GM18907 (cell line): ENCODE measurements at regions not wholly inside any gene's neighbourhood (a gene's known extent, or its start where the extent isn't known, plus 50 kb on each side); places are given as distances from the start of the nearest gene placed in this dataset.

ENCODE experiments used
- ATAC-seq: cut with Tn5 transposase; IDR thresholded peaks from one replicate; pipeline ENCODE4 v1.9.1; 2021; ENCODE audit warnings: mild to moderate bottlenecking, moderate library complexity; ENCODE audit not compliant: unreplicated experiment

DNA sequence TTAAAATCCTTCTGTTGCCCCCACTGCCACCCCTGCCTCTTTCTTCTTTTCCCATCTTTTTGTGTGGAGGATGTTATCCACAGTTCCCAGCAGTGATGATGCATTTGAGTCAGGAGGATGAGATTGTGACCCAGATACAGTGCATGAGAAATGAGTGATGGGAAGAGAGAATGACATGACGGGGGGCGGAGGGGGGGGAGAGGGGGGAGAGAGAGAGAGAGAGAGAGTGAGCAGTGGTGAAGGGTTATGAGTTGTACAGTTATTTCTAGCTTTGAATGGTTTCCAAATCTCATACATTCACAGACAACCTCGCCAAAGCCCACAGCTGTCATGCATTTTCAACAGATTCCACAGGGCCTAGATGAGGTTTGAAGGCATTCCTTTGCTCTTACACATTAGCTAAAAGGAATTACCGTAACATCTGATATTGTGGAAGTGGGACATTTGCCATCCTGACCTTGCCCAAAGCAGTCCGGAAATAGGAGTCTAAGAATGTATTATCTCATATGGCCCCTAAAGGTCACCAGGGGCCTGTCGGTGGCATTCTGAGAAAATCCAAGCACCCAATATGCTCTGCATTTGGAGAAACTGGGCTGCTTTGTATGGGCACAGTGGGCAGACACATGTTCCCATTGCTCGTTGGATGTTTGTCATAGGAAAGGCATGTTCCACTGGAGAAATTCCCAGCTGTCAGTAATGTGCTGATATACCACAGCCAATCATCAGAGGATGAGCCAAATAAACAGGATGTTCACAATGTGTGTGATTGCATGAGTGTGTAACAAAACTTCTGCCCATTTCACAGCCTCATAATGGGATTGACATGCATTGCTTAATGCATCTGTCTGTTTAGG lies 435.8 kb downstream of the SPRY1 start:
- no peak for ATAC-seq

DNA sequence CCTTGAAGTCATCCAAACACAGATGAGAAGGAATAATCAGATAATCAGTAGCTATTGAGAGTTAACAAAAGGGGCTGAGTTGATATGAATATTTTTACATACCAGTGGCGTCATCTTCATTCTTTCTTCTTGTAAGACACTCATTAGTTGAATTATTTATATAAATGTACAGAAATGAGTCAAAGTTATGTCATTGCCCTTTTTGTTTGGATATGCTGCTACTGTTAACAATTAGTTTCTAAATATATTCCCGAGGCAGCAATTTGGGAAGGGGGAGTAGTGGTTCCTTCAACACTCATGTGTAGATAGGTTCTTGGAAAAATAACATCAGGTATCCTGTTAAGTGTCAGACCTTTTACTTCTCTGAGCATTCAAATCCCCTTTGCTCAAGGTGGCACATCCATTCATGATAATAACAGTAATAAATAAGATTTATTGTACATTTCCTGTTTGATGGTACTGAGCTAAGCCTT lies 436.6 kb downstream of the SPRY1 start:
- ATAC-seq, result no peak

DNA sequence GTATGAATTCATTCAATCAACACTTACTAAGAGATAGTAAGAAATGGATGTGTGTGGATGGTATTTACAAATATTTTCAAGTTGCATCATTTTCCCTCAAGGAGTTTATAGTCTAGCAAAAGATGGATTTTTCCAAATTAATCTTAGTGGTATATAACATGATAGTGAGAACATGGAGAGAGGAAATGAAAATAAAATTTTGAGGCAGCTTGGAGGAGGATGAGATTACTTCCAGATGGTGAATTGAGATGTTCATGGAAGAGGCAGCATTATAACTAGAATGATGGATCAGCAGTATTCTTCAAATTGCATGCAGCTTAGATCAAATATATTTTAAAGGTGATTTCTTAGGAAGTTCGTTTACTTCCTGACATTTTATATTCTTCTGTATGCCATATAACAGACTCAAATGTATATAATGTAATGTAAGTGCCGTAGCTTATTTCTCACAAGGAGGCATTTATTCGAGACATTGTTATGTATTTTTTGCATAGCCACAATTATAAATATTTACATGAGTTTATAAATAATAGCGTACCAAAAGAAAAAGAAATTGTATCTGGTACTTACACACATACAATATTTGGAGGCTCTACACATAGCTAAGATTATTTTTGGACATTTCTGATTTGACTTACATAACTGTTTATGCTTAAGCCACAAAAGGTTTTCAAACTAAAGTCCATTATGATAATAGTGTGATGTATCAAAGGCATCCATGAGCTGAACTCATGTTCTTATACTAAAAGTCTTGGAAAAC lies 439.4 kb downstream of the SPRY1 start:
- ATAC-seq, result no peak

DNA sequence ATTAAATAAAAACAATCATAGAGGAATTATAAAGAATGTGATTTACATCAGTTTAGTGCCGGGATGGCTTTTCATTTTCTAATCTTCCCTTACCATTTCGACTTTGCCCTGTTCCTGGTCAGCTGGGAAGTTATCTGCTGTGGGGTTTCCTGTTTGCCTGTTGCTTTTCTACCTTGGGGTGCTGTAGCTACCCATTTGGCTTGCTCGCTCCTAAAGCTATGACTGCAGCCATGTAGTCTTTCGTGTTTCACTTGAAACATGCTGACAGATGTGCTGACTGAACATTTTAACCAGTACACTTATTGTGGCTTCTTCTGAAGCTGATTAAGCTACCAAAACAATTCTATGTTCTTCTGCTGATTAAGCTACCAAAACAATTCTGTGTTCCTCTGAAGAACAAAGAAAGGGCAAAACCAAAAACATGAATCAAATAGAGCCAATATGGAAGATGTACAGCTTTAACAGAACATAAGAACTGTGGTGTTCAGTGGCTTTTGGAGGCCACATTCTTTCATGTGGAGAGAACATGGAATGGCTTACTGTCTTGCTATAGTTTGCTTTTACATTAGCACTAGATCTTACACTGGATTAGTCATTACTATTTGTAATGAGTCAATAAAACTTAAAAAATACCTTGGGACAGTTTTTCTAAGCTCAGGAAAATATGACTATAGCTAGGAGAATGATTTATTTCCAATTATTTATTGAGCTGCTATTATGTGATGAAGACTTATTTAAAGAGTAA lies 440.4 kb downstream of the SPRY1 start:
- ATAC-seq, result no peak

DNA sequence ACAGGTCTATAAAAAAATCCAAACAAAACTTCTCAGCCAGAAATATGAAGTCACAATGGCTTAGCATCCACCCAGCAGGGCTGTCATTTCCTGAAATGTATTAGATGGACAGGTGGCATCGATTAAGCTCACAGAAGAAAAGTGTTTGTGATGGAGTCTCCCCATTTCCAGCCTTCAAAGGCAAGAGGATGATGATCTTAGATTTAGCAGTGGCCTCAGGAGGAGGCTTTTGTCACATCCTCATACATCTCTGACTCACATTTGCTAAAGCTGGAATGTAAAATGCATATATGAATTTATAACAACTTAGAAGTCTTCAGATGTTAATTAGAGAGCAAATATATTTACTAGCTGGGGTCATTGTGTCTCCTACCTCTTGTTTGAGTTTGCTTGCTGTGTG lies 441.9 kb downstream of the SPRY1 start:
- no peak for ATAC-seq

- no peak for ATAC-seq
These were observed 443.6 kb downstream of the SPRY1 start for GRCh38 chr4:123840197-123840596.

- ATAC-seq, result no peak
These were observed 445.0 kb downstream of the SPRY1 start for GRCh38 chr4:123841447-123842121.

- ATAC-seq, result no peak
These were observed 446.5 kb downstream of the SPRY1 start for GRCh38 chr4:123843137-123843536.

DNA sequence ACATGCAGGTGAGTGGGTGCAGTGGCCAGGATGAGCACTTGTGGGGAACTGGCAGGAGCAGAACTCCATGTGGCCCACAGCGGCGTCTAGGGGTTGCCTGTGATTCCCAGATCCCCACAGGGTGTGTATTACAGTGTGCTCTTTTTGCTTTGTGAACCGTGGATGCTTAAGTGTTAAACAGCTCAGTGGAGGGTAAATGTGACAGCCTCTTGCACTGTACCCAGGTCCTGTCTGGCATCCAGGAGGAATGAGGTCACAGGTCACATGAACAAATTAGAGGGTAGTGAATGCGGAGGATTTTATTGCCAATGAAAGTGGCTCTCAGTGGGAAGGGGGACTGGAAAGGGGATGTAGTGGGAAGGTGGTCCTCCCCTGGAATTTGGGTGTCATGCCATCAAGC lies 447.8 kb downstream of the SPRY1 start:
- no peak for ATAC-seq

GRCh38 chr4:123846092-123846491 lies 449.5 kb downstream of the SPRY1 start:
- no peak for ATAC-seq

- no peak for ATAC-seq
These were observed 450.0 kb downstream of the SPRY1 start for GRCh38 chr4:123846561-123846960.

DNA sequence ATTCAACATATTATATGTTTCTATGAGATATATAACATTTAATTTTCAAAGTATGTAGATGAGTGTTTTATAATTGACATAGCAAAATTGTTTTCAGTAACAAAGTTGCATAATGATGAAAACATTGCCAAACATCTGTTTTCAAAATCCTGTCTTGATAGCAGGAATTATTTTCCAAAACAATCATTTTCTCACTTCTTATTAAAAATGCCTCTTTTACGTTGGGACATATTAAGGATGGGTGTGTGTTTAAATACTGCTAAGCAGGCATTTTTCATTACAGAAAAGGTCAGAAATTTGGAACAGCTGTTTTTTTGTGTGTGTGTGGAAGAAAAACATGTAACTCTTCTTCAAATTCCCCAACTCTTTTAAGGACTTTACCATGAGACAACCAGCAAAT lies 452.0 kb downstream of the SPRY1 start:
- ATAC-seq, result no peak

- ATAC-seq, result no peak
These were observed 452.9 kb downstream of the SPRY1 start for GRCh38 chr4:123849495-123849894.

DNA sequence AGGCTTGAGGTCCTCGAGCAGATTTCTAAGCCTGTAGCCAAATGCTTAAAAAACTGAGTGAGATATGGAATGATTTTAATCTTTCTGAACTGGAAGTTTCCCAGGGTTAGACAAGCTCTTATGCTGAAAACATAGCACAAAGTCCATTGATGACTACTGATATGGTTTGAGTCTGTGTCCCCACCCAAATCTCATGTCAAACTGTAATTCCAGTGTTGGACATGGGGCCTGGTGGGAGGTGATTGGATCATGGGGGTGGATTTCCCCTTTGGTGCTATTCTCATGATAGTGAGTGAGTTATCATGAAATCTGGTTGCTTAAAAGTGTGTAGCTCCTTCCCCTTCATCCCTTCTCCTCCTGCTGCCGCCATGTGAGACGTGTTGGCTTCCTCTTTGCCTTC lies 454.9 kb downstream of the SPRY1 start:
- no peak for ATAC-seq

DNA sequence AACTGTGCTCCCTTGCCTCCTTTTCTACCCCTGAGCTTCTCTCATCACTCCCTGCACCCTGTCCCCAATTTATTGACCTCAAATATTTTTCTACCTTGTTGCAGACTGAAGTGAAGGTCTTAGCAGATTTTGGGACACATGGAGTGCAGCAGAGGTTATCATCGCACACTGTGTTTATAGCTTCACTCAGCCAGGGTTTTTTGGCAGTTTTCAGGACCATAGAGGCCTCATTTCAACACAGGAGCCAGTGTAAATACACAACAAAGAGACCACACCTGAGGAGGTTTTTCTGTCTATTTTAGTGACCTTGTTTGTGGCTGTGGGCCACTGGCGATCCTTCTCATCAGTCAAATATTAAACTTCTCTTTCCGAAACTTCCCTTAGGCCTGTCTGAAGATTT lies 457.1 kb downstream of the SPRY1 start:
- no peak for ATAC-seq

GRCh38 chr4:123856689-123857545 lies 460.3 kb downstream of the SPRY1 start:
- ATAC-seq, result no peak

GRCh38 chr4:123858465-123858864 lies 461.9 kb downstream of the SPRY1 start:
- ATAC-seq, result no peak

GRCh38 chr4:123862812-123863211 lies 466.2 kb downstream of the SPRY1 start:
- ATAC-seq, result no peak

DNA sequence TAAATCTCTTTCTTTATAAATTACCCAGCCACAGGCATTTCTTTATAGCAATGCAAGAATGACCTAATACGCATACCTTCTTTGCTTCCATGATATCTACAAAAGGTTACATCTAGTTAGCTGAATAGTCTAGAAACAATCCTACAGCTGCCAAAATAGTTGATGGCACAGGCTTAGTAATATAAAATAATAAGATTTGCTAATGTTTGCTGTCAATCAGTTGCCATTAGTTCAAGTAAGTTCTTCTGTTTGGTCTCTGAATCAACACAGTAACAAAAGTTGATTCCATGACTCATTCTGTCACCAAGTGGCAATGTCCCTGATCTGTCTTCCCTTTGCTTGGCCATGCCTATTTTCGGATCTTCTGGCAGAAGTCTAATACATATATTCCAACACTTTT lies 470.2 kb downstream of the SPRY1 start:
- no peak for ATAC-seq
